ENCODE measurements at regions not wholly inside any gene's neighbourhood (a gene's known extent, or its start where the extent isn't known, plus 50 kb on each side); places are given as distances from the start of the nearest gene placed in this dataset.

DNA sequence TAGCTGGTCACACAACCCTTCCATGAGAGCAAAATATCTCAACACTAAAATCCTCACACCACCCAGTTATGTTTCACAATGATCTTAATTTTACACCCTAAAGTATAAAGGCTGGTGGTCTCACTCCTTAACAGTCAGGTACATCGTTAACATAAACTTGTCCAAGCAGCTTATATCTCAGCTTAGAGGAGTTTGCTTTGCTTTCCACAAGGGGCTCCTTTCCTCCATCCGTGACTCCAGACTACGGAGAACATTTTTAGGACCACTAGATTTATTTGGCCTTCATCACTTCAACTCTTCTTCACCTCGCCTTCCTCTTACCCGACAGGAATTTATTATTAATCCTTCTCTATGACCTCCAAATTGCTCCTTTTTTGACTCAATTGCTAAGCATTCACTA, 1014.1 kb upstream of the NUDT12 start:
- H3K23ac ChIP-seq (ENCODE audit: insufficient read length, low read depth, low read length) = no peak overlapping the region
- no peak overlapping the region for H3K4me3 Mint-ChIP-seq
- TF ChIP-seq, protein P1, sequence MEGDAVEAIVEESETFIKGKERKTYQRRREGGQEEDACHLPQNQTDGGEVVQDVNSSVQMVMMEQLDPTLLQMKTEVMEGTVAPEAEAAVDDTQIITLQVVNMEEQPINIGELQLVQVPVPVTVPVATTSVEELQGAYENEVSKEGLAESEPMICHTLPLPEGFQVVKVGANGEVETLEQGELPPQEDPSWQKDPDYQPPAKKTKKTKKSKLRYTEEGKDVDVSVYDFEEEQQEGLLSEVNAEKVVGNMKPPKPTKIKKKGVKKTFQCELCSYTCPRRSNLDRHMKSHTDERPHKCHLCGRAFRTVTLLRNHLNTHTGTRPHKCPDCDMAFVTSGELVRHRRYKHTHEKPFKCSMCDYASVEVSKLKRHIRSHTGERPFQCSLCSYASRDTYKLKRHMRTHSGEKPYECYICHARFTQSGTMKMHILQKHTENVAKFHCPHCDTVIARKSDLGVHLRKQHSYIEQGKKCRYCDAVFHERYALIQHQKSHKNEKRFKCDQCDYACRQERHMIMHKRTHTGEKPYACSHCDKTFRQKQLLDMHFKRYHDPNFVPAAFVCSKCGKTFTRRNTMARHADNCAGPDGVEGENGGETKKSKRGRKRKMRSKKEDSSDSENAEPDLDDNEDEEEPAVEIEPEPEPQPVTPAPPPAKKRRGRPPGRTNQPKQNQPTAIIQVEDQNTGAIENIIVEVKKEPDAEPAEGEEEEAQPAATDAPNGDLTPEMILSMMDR (conservative IDR thresholded peaks at IDR 0.05) = peak; percentile 39
- no peak overlapping the region for H2AFZ ChIP-seq (ENCODE audit: low read length)
- no peak overlapping the region for H3K14ac ChIP-seq (ENCODE audit: insufficient read depth, low read length)
- whole genome bisulfite sequencing (ENCODE audit: extremely low coverage, insufficient read length, low lambda C conversion rate) = 100% methylated on average over 2 of the region's 5 CpGs
- no peak overlapping the region for H4K8ac ChIP-seq (replicated peaks; ENCODE audit: insufficient read length, low read depth, low read length)
- H3K27ac Mint-ChIP-seq = no peak overlapping the region
- H2BK12ac ChIP-seq (ENCODE audit: insufficient read length, low read depth, low read length) = no peak overlapping the region
- no peaks in the 10 kb centered on the region for H3K27me3 ChIP-seq (ENCODE audit: insufficient read depth, low read length)
- H3K79me1 ChIP-seq (ENCODE audit: insufficient read depth, low read depth, low read length, poor library complexity, severe bottlenecking) = no peaks in the 10 kb centered on the region
- no peak overlapping the region for H4K91ac ChIP-seq (ENCODE audit: insufficient read length, low read depth, low read length)
- no peak overlapping the region for H3T11ph ChIP-seq (ENCODE audit: low read length)
- H2BK20ac ChIP-seq (ENCODE audit: low read depth, low read length, poor library complexity, severe bottlenecking) = no peak overlapping the region
- no peak overlapping the region for H2BK120ac ChIP-seq (ENCODE audit: low read depth, low read length, poor library complexity, severe bottlenecking)
- no peaks in the 10 kb centered on the region for H3K27me3 Mint-ChIP-seq (ENCODE audit: low read depth)
- no peaks in the 10 kb centered on the region for H3K23me2 ChIP-seq (ENCODE audit: insufficient read length, low read depth, low read length, poor library complexity, severe bottlenecking)
- H3K4me1 ChIP-seq (ENCODE audit: insufficient read depth, low read length) = no peaks in the 10 kb centered on the region
- H2AK5ac ChIP-seq (ENCODE audit: insufficient read length, low read length) = no peak overlapping the region
- H3K9me3 Mint-ChIP-seq = no peaks in the 10 kb centered on the region
- no peak overlapping the region for H2BK15ac ChIP-seq (ENCODE audit: low read depth, low read length)
- no peak overlapping the region for H4K5ac ChIP-seq (ENCODE audit: insufficient read length, low read depth, low read length)
- H3K18ac ChIP-seq (ENCODE audit: insufficient read length, low read depth, low read length) = no peak overlapping the region
- H3K56ac ChIP-seq (ENCODE audit: insufficient read length, low read depth, low read length) = no peak overlapping the region
- H3K4me2 ChIP-seq (ENCODE audit: insufficient read depth, insufficient read length, low read length) = no peak overlapping the region
- DNase-seq = no peak
- no peaks in the 10 kb centered on the region for H3K4me1 Mint-ChIP-seq
- H3K36me3 Mint-ChIP-seq (ENCODE audit: insufficient read depth in 1 of 3, low read depth in 3 of 3) = no peaks in the 10 kb centered on the region
- no peaks in the 10 kb centered on the region for H3K79me2 ChIP-seq (ENCODE audit: insufficient read depth, low read length)
- no peak overlapping the region for H2BK5ac ChIP-seq (ENCODE audit: insufficient read length, low read length)
- H3K27ac ChIP-seq (ENCODE audit: insufficient read length, low read depth, low read length) = no peak overlapping the region
- no peaks in the 10 kb centered on the region for H4K20me1 ChIP-seq (ENCODE audit: control insufficient read depth, insufficient read depth, insufficient read length)
- no peak overlapping the region for H3K9ac ChIP-seq (ENCODE audit: extremely low read depth, insufficient read length, low read length)
- no peaks in the 10 kb centered on the region for H3K9me3 ChIP-seq (ENCODE audit: control insufficient read depth, low read depth, low read length)
- H3K4ac ChIP-seq (ENCODE audit: low read depth, low read length) = no peak overlapping the region
